GM21717 (cell line): ENCODE measurements at regions not wholly inside any gene's neighbourhood (a gene's known extent, or its start where the extent isn't known, plus 50 kb on each side); places are given as distances from the start of the nearest gene placed in this dataset.

Experiments used
- ATAC-seq: cut with Tn5 transposase; IDR thresholded peaks from one replicate; pipeline ENCODE4 v1.9.1; 2021; ENCODE audit warnings: mild to moderate bottlenecking, moderate library complexity; ENCODE audit not compliant: unreplicated experiment

GRCh38 chr22:48711031-48711431 lies 1116.6 kb downstream of the BRD1 start:
- ATAC-seq = no peak

GRCh38 chr22:48710410-48710809 lies 1117.3 kb downstream of the BRD1 start:
- ATAC-seq = no peak

GRCh38 chr22:48709976-48710375 lies 1117.7 kb downstream of the BRD1 start:
- ATAC-seq = no peak

- ATAC-seq = no peak
Measured at GRCh38 chr22:48709453-48709852, 1118.2 kb downstream of the BRD1 start.

GRCh38 chr22:48708558-48709245 lies 1119.0 kb downstream of the BRD1 start:
- no peak for ATAC-seq

- ATAC-seq = no peak
Measured at GRCh38 chr22:48707763-48708557, 1119.7 kb downstream of the BRD1 start.

- ATAC-seq = no peak
Measured at GRCh38 chr22:48706934-48707762, 1120.5 kb downstream of the BRD1 start.

GRCh38 chr22:48705917-48706605 lies 1121.6 kb downstream of the BRD1 start:
- no peak for ATAC-seq

GRCh38 chr22:48705159-48705916 lies 1122.3 kb downstream of the BRD1 start:
- ATAC-seq = no peak

- ATAC-seq = no peak
Measured at GRCh38 chr22:48704335-48704734, 1123.3 kb downstream of the BRD1 start.

GRCh38 chr22:48703265-48703941 lies 1124.3 kb downstream of the BRD1 start:
- no peak for ATAC-seq

GRCh38 chr22:48702573-48703264 lies 1125.0 kb downstream of the BRD1 start:
- no peak for ATAC-seq

- no peak for ATAC-seq
Measured at GRCh38 chr22:48701296-48702030, 1126.2 kb downstream of the BRD1 start.

GRCh38 chr22:48700566-48701295 lies 1126.9 kb downstream of the BRD1 start:
- no peak for ATAC-seq

- ATAC-seq = no peak
Measured at GRCh38 chr22:48700180-48700565, 1127.5 kb downstream of the BRD1 start.

GRCh38 chr22:48699511-48699910 lies 1128.2 kb downstream of the BRD1 start:
- no peak for ATAC-seq

- ATAC-seq = no peak
Measured at GRCh38 chr22:48698618-48699017, 1129.1 kb downstream of the BRD1 start.
